Natural killer cell (primary cell): ENCODE measurements at regions not wholly inside any gene's neighbourhood (a gene's known extent, or its start where the extent isn't known, plus 50 kb on each side); places are given as distances from the start of the nearest gene placed in this dataset.

Experiments used
- ATAC-seq, 3 donors: fragments of 150-1000 bp in 2 of 3; fragments of 200-7000 bp in 1 of 3; cut with Tn5 transposase; 1 replicate in 1 of 3; 2 replicates in 2 of 3; pipeline ENCODE4 v1.10.0; 2021; ENCODE audit warnings: mild to moderate bottlenecking in 2 of 3, moderate library complexity in 2 of 3
- DNase-seq, 2 donors: peaks; one replicate each; pipeline versions ENCODE4 v3.0.0 to v3.0.0-alpha.2; 2013 to 2021; ENCODE audit warnings: mixed read lengths in 1 of 2
- H3K27ac ChIP-seq: one replicate; pipeline ENCODE4 v1.5.1; 2013; ENCODE audit warnings: mild to moderate bottlenecking, low read length
- H3K27me3 ChIP-seq: one replicate; pipeline ENCODE4 v1.6.1; 2013; ENCODE audit warnings: low read length; ENCODE audit not compliant: control insufficient read depth, insufficient read depth
- H3K36me3 ChIP-seq: one replicate; pipeline ENCODE4 v1.6.1; 2013; ENCODE audit warnings: low read length; ENCODE audit not compliant: control insufficient read depth, insufficient read depth
- H3K4me1 ChIP-seq: one replicate; pipeline ENCODE4 v1.6.1; 2013; ENCODE audit warnings: low read length; ENCODE audit not compliant: control insufficient read depth, insufficient read depth
- H3K4me3 ChIP-seq: one replicate; pipeline ENCODE4 v1.5.1; 2013; ENCODE audit warnings: low read length
- H3K9me3 ChIP-seq: one replicate; pipeline ENCODE4 v1.6.1; 2013; ENCODE audit warnings: low read length; ENCODE audit not compliant: control insufficient read depth, insufficient read depth
- H3K27ac Mint-ChIP-seq, 2 donors: one replicate each; pipeline ENCODE4 v1.8.0; 2022; ENCODE audit warnings: mild to moderate bottlenecking in 2 of 2, mixed read lengths in 2 of 2, moderate library complexity in 1 of 2
- H3K27me3 Mint-ChIP-seq, 2 donors: one replicate each; pipeline ENCODE4 v1.8.0; 2022; ENCODE audit warnings: low read depth in 2 of 2, mixed read lengths in 2 of 2
- H3K36me3 Mint-ChIP-seq: one replicate; pipeline ENCODE4 v1.8.0; 2022; ENCODE audit warnings: mixed read lengths
- H3K4me1 Mint-ChIP-seq, 2 donors: one replicate each; pipeline ENCODE4 v1.8.0; 2022; ENCODE audit warnings: mixed read lengths in 2 of 2
- H3K4me3 Mint-ChIP-seq: one replicate; pipeline ENCODE4 v1.8.0; 2022; ENCODE audit warnings: mild to moderate bottlenecking, moderate library complexity, mixed read lengths
- H3K9me3 Mint-ChIP-seq, 2 donors: one replicate each; pipeline ENCODE4 v1.8.0; 2022; ENCODE audit warnings: mixed read lengths in 2 of 2
- CTCF ChIP-seq: fragments of 200-600 bp; IDR thresholded peaks from one replicate; pipeline ENCODE4 v1.8.0; 2022; ENCODE audit warnings: antibody characterized with exemption
- WGBS: methylation state at CpG from one replicate; pipeline ENCODE4 v1.1.7; 2013; ENCODE audit warnings: missing lambda C conversion rate; ENCODE audit not compliant: insufficient coverage; 5-methylcytosine and 5-hydroxymethylcytosine counted together
- intact Hi-C: fragments of 100-400 bp; cut with micrococcal nuclease; formaldehyde crosslinking; loops from one replicate; pipeline ENCODE4 v1.14.2; 2022

- WGBS, result no CpG with 5 or more reads among the region's 2 CpGs
- Histone ChIP-seq H3K4me1 (no peaks in the 10 kb centered on the region), H3K27ac (no peak overlapping the region), H3K36me3 (no peaks in the 10 kb centered on the region), H3K9me3 (peaks cover 9% of the 10 kb centered on the region), H3K27me3 (no peaks in the 10 kb centered on the region), H3K4me3 (no peak overlapping the region)
- Mint-ChIP-seq H3K27me3 (no peaks in the 10 kb centered on the region), H3K27ac (no peak overlapping the region), H3K4me1 (no peaks in the 10 kb centered on the region), H3K36me3 (no peaks in the 10 kb centered on the region), H3K4me3 (no peak overlapping the region), H3K9me3 (peaks cover 8 to 9% of the 10 kb centered on the region in 2 donors)
- intact Hi-C loops, result no loop called here
- no peak for TF ChIP-seq CTCF
- DNase-seq, result no peak
- no peak for ATAC-seq
These were observed 685.4 kb downstream of the TENT5A start for GRCh38 chr6:81067057-81067456.

GRCh38 chr6:81063891-81064290 is 688.6 kb downstream of the TENT5A start:
- no peaks in the 10 kb centered on the region for H3K27me3 Mint-ChIP-seq
- no peaks in the 10 kb centered on the region for H3K4me1 ChIP-seq
- 67% methylated on average over 2 of the region's 4 CpGs for WGBS
- no peak overlapping the region for H3K27ac Mint-ChIP-seq
- H3K4me3 ChIP-seq, result no peak overlapping the region
- intact Hi-C loops, result no loop called here
- H3K36me3 Mint-ChIP-seq, result no peaks in the 10 kb centered on the region
- DNase-seq (no peak), ATAC-seq (no peak)
- no peak for TF ChIP-seq CTCF
- no peak overlapping the region for H3K4me3 Mint-ChIP-seq
- no peaks in the 10 kb centered on the region for H3K27me3 ChIP-seq
- no peak overlapping the region for H3K27ac ChIP-seq
- H3K4me1 Mint-ChIP-seq, result no peaks in the 10 kb centered on the region
- H3K9me3 ChIP-seq, result peaks cover 9% of the 10 kb centered on the region
- H3K9me3 Mint-ChIP-seq, result peaks cover 0 to 2% of the 10 kb centered on the region in 2 donors
- H3K36me3 ChIP-seq, result no peaks in the 10 kb centered on the region

- H3K9me3 Mint-ChIP-seq, result peaks cover 4 to 6% of the 10 kb centered on the region in 2 donors
- Histone ChIP-seq H3K4me1 (no peaks in the 10 kb centered on the region), H3K36me3 (no peaks in the 10 kb centered on the region), H3K27me3 (no peaks in the 10 kb centered on the region), H3K27ac (no peak overlapping the region), H3K9me3 (no peaks in the 10 kb centered on the region), H3K4me3 (no peak overlapping the region)
- WGBS, result 87% methylated on average over 1 of the region's 2 CpGs
- intact Hi-C loops, result no loop called here
- no peak for ATAC-seq
- no peaks in the 10 kb centered on the region for H3K4me1 Mint-ChIP-seq
- no peaks in the 10 kb centered on the region for H3K27me3 Mint-ChIP-seq
- H3K4me3 Mint-ChIP-seq, result no peak overlapping the region
- no peak overlapping the region for H3K27ac Mint-ChIP-seq
- no peaks in the 10 kb centered on the region for H3K36me3 Mint-ChIP-seq
- no peak for DNase-seq
- no peak for TF ChIP-seq CTCF
These were observed 698.4 kb downstream of the TENT5A start for GRCh38 chr6:81054036-81054435.

- no peak overlapping the region for H3K27ac ChIP-seq
- no peaks in the 10 kb centered on the region for H3K36me3 Mint-ChIP-seq
- H3K9me3 Mint-ChIP-seq, result peaks cover 4% of the 10 kb centered on the region in 2 donors
- 69% methylated on average over 8 of the region's 8 CpGs for WGBS
- intact Hi-C loops, result no loop called here
- H3K27me3 Mint-ChIP-seq, result no peaks in the 10 kb centered on the region
- ATAC-seq, result no peak
- no peaks in the 10 kb centered on the region for H3K36me3 ChIP-seq
- no peaks in the 10 kb centered on the region for H3K4me1 ChIP-seq
- no peaks in the 10 kb centered on the region for H3K4me1 Mint-ChIP-seq
- no peak overlapping the region for H3K4me3 ChIP-seq
- no peak overlapping the region for H3K4me3 Mint-ChIP-seq
- no peaks in the 10 kb centered on the region for H3K27me3 ChIP-seq
- no peaks in the 10 kb centered on the region for H3K9me3 ChIP-seq
- TF ChIP-seq CTCF, result no peak
- H3K27ac Mint-ChIP-seq, result no peak overlapping the region
- DNase-seq, result no peak
These were observed 700.5 kb downstream of the TENT5A start for GRCh38 chr6:81051952-81052351.
